ENCODE measurements at regions not wholly inside any gene's neighbourhood (a gene's known extent, or its start where the extent isn't known, plus 50 kb on each side); places are given as distances from the start of the nearest gene placed in this dataset.

DNA sequence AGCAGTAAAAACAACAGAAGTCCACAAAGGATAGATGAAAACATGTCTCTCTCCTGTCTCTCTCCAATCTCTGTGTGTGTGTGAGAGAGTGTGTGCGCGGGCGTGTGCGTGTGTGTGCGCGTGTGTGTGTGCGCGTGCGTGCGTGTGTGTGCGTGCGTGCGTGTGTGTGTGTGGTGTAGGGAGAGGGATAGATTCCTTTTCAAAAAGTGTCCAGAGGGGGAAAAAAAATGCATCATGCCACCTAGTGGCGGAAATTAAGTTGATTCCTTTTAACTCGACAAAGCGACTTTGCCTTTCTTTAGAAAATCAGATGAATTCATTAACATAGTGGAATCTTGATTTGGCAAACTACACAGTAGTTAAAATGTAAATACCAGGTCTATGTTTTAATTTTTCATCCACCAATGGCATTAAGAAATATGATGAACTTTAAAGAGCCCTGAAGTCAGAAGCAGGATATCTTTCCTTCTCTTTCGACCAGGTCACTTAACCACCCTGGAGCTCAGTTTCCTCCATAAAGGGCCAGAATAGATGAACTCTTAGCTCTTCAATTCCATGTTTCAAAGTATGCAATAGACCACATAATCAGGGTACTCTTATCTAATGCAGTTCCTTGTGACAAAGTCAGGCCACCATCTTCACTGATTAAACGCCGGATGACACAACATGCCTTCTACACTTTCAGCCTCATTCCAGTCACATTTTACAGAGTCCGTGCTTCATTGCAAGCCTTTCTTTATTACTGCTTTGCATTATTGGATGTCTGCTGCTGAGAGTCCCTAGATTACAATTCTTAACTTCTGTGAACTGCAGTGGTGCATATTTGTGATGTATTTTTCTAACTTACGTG, 162.8 kb downstream of the FBXO8 start:
- 19 to 27% (median 19%) methylated on average over 15 to 21 of the region's 21 CpGs for WGBS, 3 donors
- Histone ChIP-seq H3K9me3 (no peaks in the 10 kb centered on the region), H3K27me3 (ENCODE audit: insufficient read depth in 3 of 3, low read length in 2 of 3) (peaks cover 0 to 15% (median 0%) of the 10 kb centered on the region in 3 donors), H3K36me3 (ENCODE audit: insufficient read depth in 1 of 2, low read depth in 1 of 2) (no peaks in the 10 kb centered on the region), H3K27ac (no peak overlapping the region), H3K4me3 (peak overlapping the region; percentile 39), H3K4me1 (no peaks in the 10 kb centered on the region)
- ATAC-seq = peak in 1 of 4 donors; percentile 61
- DNase-seq = peak; percentile 20 to 56
- intact Hi-C loops (cut with DNase I) = loop anchor here (5.0 kb wide), 2 partner anchors 613 to 618 kb away; no protein-coding TSS in a partner anchor
- TF ChIP-seq, protein P1, sequence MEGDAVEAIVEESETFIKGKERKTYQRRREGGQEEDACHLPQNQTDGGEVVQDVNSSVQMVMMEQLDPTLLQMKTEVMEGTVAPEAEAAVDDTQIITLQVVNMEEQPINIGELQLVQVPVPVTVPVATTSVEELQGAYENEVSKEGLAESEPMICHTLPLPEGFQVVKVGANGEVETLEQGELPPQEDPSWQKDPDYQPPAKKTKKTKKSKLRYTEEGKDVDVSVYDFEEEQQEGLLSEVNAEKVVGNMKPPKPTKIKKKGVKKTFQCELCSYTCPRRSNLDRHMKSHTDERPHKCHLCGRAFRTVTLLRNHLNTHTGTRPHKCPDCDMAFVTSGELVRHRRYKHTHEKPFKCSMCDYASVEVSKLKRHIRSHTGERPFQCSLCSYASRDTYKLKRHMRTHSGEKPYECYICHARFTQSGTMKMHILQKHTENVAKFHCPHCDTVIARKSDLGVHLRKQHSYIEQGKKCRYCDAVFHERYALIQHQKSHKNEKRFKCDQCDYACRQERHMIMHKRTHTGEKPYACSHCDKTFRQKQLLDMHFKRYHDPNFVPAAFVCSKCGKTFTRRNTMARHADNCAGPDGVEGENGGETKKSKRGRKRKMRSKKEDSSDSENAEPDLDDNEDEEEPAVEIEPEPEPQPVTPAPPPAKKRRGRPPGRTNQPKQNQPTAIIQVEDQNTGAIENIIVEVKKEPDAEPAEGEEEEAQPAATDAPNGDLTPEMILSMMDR (IDR thresholded peaks at IDR 0.05) = peak; percentile 30

DNA sequence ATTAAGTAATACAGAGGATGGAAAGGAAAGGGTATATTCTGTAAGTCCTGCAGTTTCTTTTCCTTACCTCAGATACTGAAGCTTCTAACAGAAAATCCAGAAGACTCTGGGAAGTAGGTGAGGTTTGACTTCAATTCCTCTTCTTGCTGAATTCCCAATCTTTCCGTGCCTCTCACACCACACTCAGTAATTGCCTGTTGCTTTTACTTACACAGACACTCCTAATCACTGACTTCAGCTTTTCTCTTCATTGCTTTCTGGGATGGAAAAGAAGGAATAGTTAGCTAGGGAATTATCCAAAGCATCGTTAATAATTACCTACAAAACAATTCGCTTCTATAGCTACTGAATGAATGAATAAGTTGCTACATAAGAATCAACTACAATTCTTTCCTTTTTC, 163.6 kb downstream of the FBXO8 start:
- no peak for DNase-seq
- no peaks in the 10 kb centered on the region for H3K36me3 ChIP-seq (ENCODE audit: insufficient read depth in 1 of 2, low read depth in 1 of 2)
- no peaks in the 10 kb centered on the region for H3K4me1 ChIP-seq
- H3K27ac ChIP-seq = no peak overlapping the region
- peak overlapping the region; percentile 39 for H3K4me3 ChIP-seq
- intact Hi-C loops (cut with DNase I) = loop anchor here (5.0 kb wide), 2 partner anchors 613 to 618 kb away; no protein-coding TSS in a partner anchor
- peaks cover 0 to 15% (median 0%) of the 10 kb centered on the region in 3 donors for H3K27me3 ChIP-seq (ENCODE audit: insufficient read depth in 3 of 3, low read length in 2 of 3)
- no peaks in the 10 kb centered on the region for H3K9me3 ChIP-seq
- WGBS, 3 donors = 40 to 42% (median 42%) methylated on average over 3 of the region's 3 CpGs
- ATAC-seq = no peak
- TF ChIP-seq, protein P1 (IDR thresholded peaks at IDR 0.05) = no peak

DNA sequence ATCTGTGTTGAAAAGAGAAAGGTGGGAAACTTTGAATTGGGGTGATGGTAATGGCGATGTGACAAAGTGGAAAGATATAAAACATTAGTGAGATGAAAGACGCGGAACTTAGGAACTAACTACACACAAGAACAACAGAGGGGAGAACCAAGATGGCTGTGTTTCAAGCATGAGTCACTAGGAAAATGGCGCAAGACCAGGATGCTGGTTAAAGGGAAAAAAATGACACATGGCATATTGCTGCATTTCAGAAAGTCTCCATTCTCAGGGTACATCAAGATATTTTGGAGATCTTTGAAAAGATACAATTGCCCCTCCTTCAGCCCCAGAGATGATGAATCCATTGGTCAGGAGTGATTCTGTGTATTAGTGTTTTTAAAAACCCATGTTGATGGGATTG, 164.4 kb downstream of the FBXO8 start:
- DNase-seq = no peak
- H3K27me3 ChIP-seq (ENCODE audit: insufficient read depth in 3 of 3, low read length in 2 of 3) = peaks cover 0 to 15% (median 0%) of the 10 kb centered on the region in 3 donors
- intact Hi-C loops (cut with DNase I) = no loop called here
- no peak for ATAC-seq
- no peaks in the 10 kb centered on the region for H3K4me1 ChIP-seq
- H3K4me3 ChIP-seq = no peak overlapping the region
- H3K27ac ChIP-seq = no peak overlapping the region
- no peaks in the 10 kb centered on the region for H3K36me3 ChIP-seq (ENCODE audit: insufficient read depth in 1 of 2, low read depth in 1 of 2)
- TF ChIP-seq, protein P1 (IDR thresholded peaks at IDR 0.05) = no peak
- WGBS, 3 donors = 87 to 94% (median 93%) methylated on average over 4 of the region's 4 CpGs
- no peaks in the 10 kb centered on the region for H3K9me3 ChIP-seq

DNA sequence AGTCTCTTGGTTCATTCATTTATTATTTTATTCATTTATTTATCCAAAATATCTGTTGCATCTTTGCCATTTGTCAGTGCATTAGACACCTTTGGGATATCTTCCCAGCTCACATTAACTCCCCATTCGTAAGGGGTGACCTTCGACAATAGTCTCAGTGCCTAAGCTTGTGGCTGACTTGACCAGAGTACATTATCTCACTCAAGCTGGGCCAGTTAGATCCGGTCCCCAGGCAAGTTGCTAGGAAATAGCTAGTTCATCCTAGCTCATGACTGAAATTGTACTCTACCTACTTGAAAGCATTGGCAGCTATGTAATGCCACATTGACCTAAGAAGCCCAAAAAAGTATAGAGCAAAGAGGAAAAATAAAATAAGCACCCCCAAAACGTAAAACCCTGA, 165.3 kb downstream of the FBXO8 start:
- H3K36me3 ChIP-seq (ENCODE audit: insufficient read depth in 1 of 2, low read depth in 1 of 2) = no peaks in the 10 kb centered on the region
- TF ChIP-seq, protein P1 (IDR thresholded peaks at IDR 0.05) = no peak
- no peak overlapping the region for H3K27ac ChIP-seq
- H3K4me3 ChIP-seq = no peak overlapping the region
- no peak for DNase-seq
- no peaks in the 10 kb centered on the region for H3K4me1 ChIP-seq
- intact Hi-C loops (cut with DNase I) = no loop called here
- ATAC-seq = no peak
- H3K9me3 ChIP-seq = no peaks in the 10 kb centered on the region
- peaks cover 0 to 15% (median 0%) of the 10 kb centered on the region in 3 donors for H3K27me3 ChIP-seq (ENCODE audit: insufficient read depth in 3 of 3, low read length in 2 of 3)
- WGBS, 3 donors = 74 to 78% (median 77%) methylated on average over 4 of the region's 4 CpGs

Measured in psoas muscle (tissue), 7 donors.